Stimulated activated CD8-positive, alpha-beta memory T cell treated with anti-CD3 and anti-CD28 coated beads, Interleukin-4, amount 100 ng/mL, for 4 hours (primary cell): ENCODE measurements at regions not wholly inside any gene's neighbourhood (a gene's known extent, or its start where the extent isn't known, plus 50 kb on each side); places are given as distances from the start of the nearest gene placed in this dataset.

Source experiments
- DNase-seq, 2 donors: peaks; one replicate each; pipeline ENCODE4 v3.0.0-alpha.2; 2020; ENCODE audit warnings: low read depth in 2 of 2, low spot score in 1 of 2

- DNase-seq = peak in 1 of 2 donors; percentile 13
These were observed 120.9 kb downstream of the SAMMSON start for GRCh38 chr3:70120357-70120966.

- DNase-seq = no peak
These were observed 127.7 kb downstream of the SAMMSON start for GRCh38 chr3:70127192-70127591.

DNA sequence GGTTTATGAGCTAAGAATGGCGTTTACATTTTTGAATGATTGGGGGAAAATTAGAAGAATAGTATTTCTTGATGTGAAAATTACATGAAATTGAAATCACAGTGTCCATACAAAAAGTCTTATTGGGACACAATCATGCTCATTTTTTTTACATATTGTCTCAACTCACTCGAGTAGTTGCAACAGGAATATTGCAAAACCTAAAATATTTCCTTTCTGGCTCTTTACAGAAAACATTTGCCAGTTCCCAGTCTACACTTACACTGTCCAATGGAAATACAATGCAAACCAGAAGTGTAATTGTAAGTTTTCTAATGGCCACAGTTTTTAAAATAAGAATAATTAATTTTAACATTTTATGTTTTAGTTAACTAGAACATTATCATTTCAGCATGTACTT lies 137.8 kb downstream of the SAMMSON start:
- DNase-seq = no peak

DNA sequence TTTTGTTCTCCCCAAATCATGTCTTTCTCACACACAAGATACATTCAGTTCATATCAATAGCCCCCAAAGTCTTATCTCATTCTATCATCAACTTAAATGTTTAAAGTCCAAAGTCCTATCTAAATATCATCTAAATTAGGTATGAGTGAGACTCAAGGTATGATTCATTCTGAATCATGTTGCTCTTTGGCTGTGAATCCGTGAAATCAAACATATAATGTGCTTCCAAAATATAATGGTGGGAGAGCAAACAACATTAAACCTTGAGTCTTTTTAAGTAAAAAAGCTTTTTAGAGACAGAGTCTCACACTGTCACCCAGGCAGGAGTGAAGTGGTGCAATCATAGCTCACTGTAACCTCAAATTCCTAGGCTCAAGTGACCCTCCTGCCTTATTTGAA lies 139.1 kb downstream of the SAMMSON start:
- DNase-seq = no peak
